ENCODE measurements at regions not wholly inside any gene's neighbourhood (a gene's known extent, or its start where the extent isn't known, plus 50 kb on each side); places are given as distances from the start of the nearest gene placed in this dataset.

GRCh38 chr10:94220717-94221116 lies 142.0 kb downstream of the NOC3L start:
- no peak for TF ChIP-seq CTCF (IDR thresholded peaks at IDR 0.05)
- no peak for TF ChIP-seq POLR2A (IDR thresholded peaks at IDR 0.05)
